Astrocyte (in vitro differentiated cells and primary cell): ENCODE measurements at regions not wholly inside any gene's neighbourhood (a gene's known extent, or its start where the extent isn't known, plus 50 kb on each side); places are given as distances from the start of the nearest gene placed in this dataset.

Experiments used
- CTCF ChIP-seq: IDR thresholded peaks from 2 replicates; pipeline ENCODE4 v1.5.1; 2011; ENCODE audit warnings: low read depth, mild to moderate bottlenecking, inconsistent platforms, low read length, moderate library complexity; ENCODE audit not compliant: insufficient read depth
- EZH2 ChIP-seq: IDR thresholded peaks from 2 replicates; pipeline ENCODE4 v1.6.1; 2012; ENCODE audit warnings: mild to moderate bottlenecking, low read length, inconsistent platforms; ENCODE audit not compliant: insufficient read depth

- TF ChIP-seq EZH2: no peak
- no peak for TF ChIP-seq CTCF
These were observed 215.0 kb downstream of the SUCLG1 start for GRCh38 chr2:84243788-84244733.
